Kidney (tissue), 13 donors: ENCODE measurements at regions not wholly inside any gene's neighbourhood (a gene's known extent, or its start where the extent isn't known, plus 50 kb on each side); places are given as distances from the start of the nearest gene placed in this dataset.

ENCODE experiments used
- DNase-seq, 5 donors: peaks; one replicate each; pipeline ENCODE4 v3.0.0-alpha.2; 2013 to 2020
- FAIRE-seq: peaks from 2 replicates; lab custom pipeline; 2012; peaks lifted over from hg19 to GRCh38; lab: Jason Lieb, UNC
- H3K27ac ChIP-seq, 2 donors: one replicate each; pipeline ENCODE4 v1.7.0; 2013; ENCODE audit warnings: low read depth in 2 of 2, low read length in 2 of 2, inconsistent platforms in 1 of 2
- H3K27me3 ChIP-seq: one replicate; pipeline ENCODE4 v1.7.1; 2013; ENCODE audit warnings: low read length, inconsistent platforms; ENCODE audit not compliant: control insufficient read depth, insufficient read depth
- H3K36me3 ChIP-seq, 3 donors: one replicate each; pipeline versions ENCODE4 v1.7.0 to v1.7.1; 2013; ENCODE audit warnings: low read length in 3 of 3, control low read depth in 1 of 3, inconsistent platforms in 1 of 3; ENCODE audit not compliant: insufficient read depth in 3 of 3, control insufficient read depth in 2 of 3
- H3K4me1 ChIP-seq, 3 donors: one replicate each; pipeline versions ENCODE4 v1.7.0 to v1.7.1; 2013; ENCODE audit warnings: low read length in 3 of 3, inconsistent platforms in 1 of 3, low read depth in 1 of 3; ENCODE audit not compliant: control insufficient read depth in 2 of 3, insufficient read depth in 2 of 3
- H3K4me3 ChIP-seq, 3 donors: one replicate each; pipeline versions ENCODE4 v1.7.0 to v1.8.1; 2013; ENCODE audit warnings: low read length in 3 of 3, control low read depth in 1 of 3, inconsistent platforms in 1 of 3
- H3K9ac ChIP-seq, 3 donors: one replicate each; pipeline versions ENCODE4 v1.7.0 to v1.7.1; 2013; ENCODE audit warnings: low read length in 3 of 3, control low read depth in 1 of 3, inconsistent platforms in 1 of 3
- H3K9me3 ChIP-seq, 3 donors: one replicate each; pipeline versions ENCODE4 v1.7.0 to v1.7.1; 2013; ENCODE audit warnings: low read length in 3 of 3, control low read depth in 1 of 3, inconsistent platforms in 1 of 3; ENCODE audit not compliant: control insufficient read depth in 2 of 3, insufficient read depth in 1 of 3
- CTCF ChIP-seq: IDR thresholded peaks from 3 replicates; pipeline ENCODE4 v1.5.1; 2012; ENCODE audit warnings: mild to moderate bottlenecking, moderate library complexity, borderline replicate concordance; ENCODE audit not compliant: insufficient read depth; ENCODE audit errors: extremely low read depth
- intact Hi-C: fragments of 100-400 bp; cut with DNase I; formaldehyde crosslinking; loops from one replicate; pipeline ENCODE4 v1.11.1; 2022
- donor health status: control.
- donor health status: control.
- donor health status: control.
- donor health status: control.
- donor health status: control.
- donor health status: DM: yes; HTN: yes; CAD: no.
- donor health status: Normal renal cell carcinoma (clear cell type).

GRCh38 chr17:72318131-72318530 lies 197.3 kb downstream of the SOX9 start:
- DNase-seq, result no peak
- H3K36me3 ChIP-seq, result no peaks in the 10 kb centered on the region
- H3K4me3 ChIP-seq, result no peak overlapping the region
- H3K27me3 ChIP-seq, result no peaks in the 10 kb centered on the region
- TF ChIP-seq CTCF, result no peak
- no peaks in the 10 kb centered on the region for H3K4me1 ChIP-seq
- H3K9ac ChIP-seq, result no peak overlapping the region
- no peak for FAIRE-seq
- no peaks in the 10 kb centered on the region for H3K9me3 ChIP-seq
- intact Hi-C loops, result no loop called here
- H3K27ac ChIP-seq, result no peak overlapping the region

GRCh38 chr17:72321896-72322295 lies 201.1 kb downstream of the SOX9 start:
- no peaks in the 10 kb centered on the region for H3K4me1 ChIP-seq
- no peak overlapping the region for H3K9ac ChIP-seq
- no peaks in the 10 kb centered on the region for H3K36me3 ChIP-seq
- H3K4me3 ChIP-seq, result no peak overlapping the region
- FAIRE-seq, result no peak
- H3K9me3 ChIP-seq, result peaks cover 0 to 7% (median 0%) of the 10 kb centered on the region in 3 donors
- H3K27me3 ChIP-seq, result no peaks in the 10 kb centered on the region
- H3K27ac ChIP-seq, result no peak overlapping the region
- no peak for TF ChIP-seq CTCF
- intact Hi-C loops, result no loop called here
- no peak for DNase-seq

- H3K9me3 ChIP-seq, result no peaks in the 10 kb centered on the region
- no peak overlapping the region for H3K4me3 ChIP-seq
- no peaks in the 10 kb centered on the region for H3K4me1 ChIP-seq
- no peaks in the 10 kb centered on the region for H3K27me3 ChIP-seq
- FAIRE-seq, result no peak
- no peak overlapping the region for H3K9ac ChIP-seq
- no peak overlapping the region for H3K27ac ChIP-seq
- intact Hi-C loops, result no loop called here
- no peaks in the 10 kb centered on the region for H3K36me3 ChIP-seq
- no peak for DNase-seq
- TF ChIP-seq CTCF, result no peak
Measured at GRCh38 chr17:72332367-72332766, 211.5 kb downstream of the SOX9 start.

- no peak for TF ChIP-seq CTCF
- no peaks in the 10 kb centered on the region for H3K9me3 ChIP-seq
- DNase-seq (no peak), FAIRE-seq (no peak)
- peaks cover 0 to 2% (median under 1%) of the 10 kb centered on the region in 3 donors for H3K4me1 ChIP-seq
- no peak overlapping the region for H3K4me3 ChIP-seq
- intact Hi-C loops, result no loop called here
- no peak overlapping the region for H3K9ac ChIP-seq
- H3K27ac ChIP-seq, result no peak overlapping the region
- H3K27me3 ChIP-seq, result no peaks in the 10 kb centered on the region
- no peaks in the 10 kb centered on the region for H3K36me3 ChIP-seq
Measured at GRCh38 chr17:72333570-72333969, 212.8 kb downstream of the SOX9 start.
